ENCODE measurements at regions not wholly inside any gene's neighbourhood (a gene's known extent, or its start where the extent isn't known, plus 50 kb on each side); places are given as distances from the start of the nearest gene placed in this dataset.

DNA sequence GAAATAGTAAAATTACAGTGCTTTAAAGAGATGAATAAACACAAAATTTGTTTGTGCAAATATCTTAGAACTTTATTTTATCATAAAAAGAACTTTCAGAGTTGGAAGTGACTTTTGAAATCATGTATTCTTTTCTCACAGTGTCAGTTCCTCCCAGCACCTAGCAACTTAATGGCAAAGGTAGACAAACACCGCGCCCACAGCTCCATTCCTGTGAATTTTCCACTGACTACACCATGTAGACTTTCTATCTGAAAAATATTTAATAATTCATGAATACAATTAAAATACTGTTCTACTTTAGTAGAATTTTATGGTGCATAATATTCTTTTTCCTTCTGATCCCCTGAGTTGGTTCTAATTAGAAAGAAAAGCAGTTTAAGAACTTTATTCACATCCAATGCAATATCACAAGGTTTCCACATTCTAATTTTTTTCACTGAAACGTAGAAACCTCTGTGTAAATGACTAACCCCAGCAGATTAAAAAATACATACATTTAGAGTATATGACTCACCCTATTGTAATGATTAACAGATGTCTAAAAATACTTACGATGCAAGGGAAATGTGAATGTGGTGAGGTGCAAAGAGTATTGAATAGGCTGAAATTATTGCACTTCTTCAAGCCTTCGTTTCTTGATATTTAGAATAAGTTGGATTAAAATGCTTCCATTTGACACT, 218.2 kb upstream of the CCDC179 start:
- TF ChIP-seq, protein P1, sequence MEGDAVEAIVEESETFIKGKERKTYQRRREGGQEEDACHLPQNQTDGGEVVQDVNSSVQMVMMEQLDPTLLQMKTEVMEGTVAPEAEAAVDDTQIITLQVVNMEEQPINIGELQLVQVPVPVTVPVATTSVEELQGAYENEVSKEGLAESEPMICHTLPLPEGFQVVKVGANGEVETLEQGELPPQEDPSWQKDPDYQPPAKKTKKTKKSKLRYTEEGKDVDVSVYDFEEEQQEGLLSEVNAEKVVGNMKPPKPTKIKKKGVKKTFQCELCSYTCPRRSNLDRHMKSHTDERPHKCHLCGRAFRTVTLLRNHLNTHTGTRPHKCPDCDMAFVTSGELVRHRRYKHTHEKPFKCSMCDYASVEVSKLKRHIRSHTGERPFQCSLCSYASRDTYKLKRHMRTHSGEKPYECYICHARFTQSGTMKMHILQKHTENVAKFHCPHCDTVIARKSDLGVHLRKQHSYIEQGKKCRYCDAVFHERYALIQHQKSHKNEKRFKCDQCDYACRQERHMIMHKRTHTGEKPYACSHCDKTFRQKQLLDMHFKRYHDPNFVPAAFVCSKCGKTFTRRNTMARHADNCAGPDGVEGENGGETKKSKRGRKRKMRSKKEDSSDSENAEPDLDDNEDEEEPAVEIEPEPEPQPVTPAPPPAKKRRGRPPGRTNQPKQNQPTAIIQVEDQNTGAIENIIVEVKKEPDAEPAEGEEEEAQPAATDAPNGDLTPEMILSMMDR (IDR thresholded peaks at IDR 0.05), result no peak
- no peak for TF ChIP-seq POLR2A (IDR thresholded peaks at IDR 0.05)
